OCI-LY7 (cell line): ENCODE measurements at regions not wholly inside any gene's neighbourhood (a gene's known extent, or its start where the extent isn't known, plus 50 kb on each side); places are given as distances from the start of the nearest gene placed in this dataset.

Experiments
- BruUV-seq: library from RNA; stranded (reverse); fragments of 400-500 nt; replicated peaks from 2 replicates; lab custom pipeline; 2021; lab: Mats Ljungman, UMichigan
- CTCF ChIA-PET: fragments of 300-600 bp; sonication (Branson Sonifier 250); formaldehyde crosslinking; loops from one replicate; lab custom pipeline; 2022; ENCODE audit warnings: antibody characterized with exemption; ENCODE audit not compliant: unreplicated experiment; lab: Charles Lee
- POLR2A ChIA-PET: fragments of 300-600 bp; sonication (Branson Sonifier 250); formaldehyde crosslinking; loops from one replicate; lab custom pipeline; 2022; ENCODE audit warnings: antibody characterized with exemption; lab: Charles Lee
- DNase-seq: peaks from one replicate; pipeline ENCODE4 v3.0.0-alpha.2; 2015; ENCODE audit warnings: low spot score
- H2AFZ ChIP-seq: fragments of 200-600 bp; sonication (generic), shearing (Covaris generic); 2 replicates; pipeline ENCODE4 v1.6.1; 2014; ENCODE audit warnings: mild to moderate bottlenecking, antibody characterized with exemption, low read length, moderate library complexity
- H3K27ac ChIP-seq: fragments of 200-600 bp; sonication (generic); 2 replicates; pipeline ENCODE4 v1.5.1; 2014; ENCODE audit warnings: mixed run types, low read depth, mild to moderate bottlenecking, moderate library complexity, low read length, inconsistent platforms; ENCODE audit not compliant: poor library complexity, severe bottlenecking
- H3K36me3 ChIP-seq: fragments of 200-600 bp; sonication (generic); 2 replicates; pipeline ENCODE4 v1.6.1; 2014; ENCODE audit warnings: mild to moderate bottlenecking, antibody characterized with exemption, low read length, moderate library complexity, mixed read lengths; ENCODE audit not compliant: insufficient read depth
- H3K4me1 ChIP-seq: fragments of 200-600 bp; sonication (generic); 2 replicates; pipeline ENCODE4 v1.5.1; 2014; ENCODE audit warnings: mild to moderate bottlenecking, low read length; ENCODE audit not compliant: insufficient read depth, poor library complexity, severe bottlenecking
- H3K4me2 ChIP-seq: fragments of 200-600 bp; sonication (generic); 2 replicates; pipeline ENCODE4 v1.6.1; 2014; ENCODE audit warnings: mild to moderate bottlenecking, low read length
- H3K4me3 ChIP-seq: fragments of 200-600 bp; sonication (generic); 2 replicates; pipeline ENCODE4 v1.5.1; 2014; ENCODE audit warnings: mild to moderate bottlenecking, low read depth, low read length; ENCODE audit not compliant: poor library complexity, severe bottlenecking
- H3K79me2 ChIP-seq: fragments of 200-600 bp; sonication (generic); 2 replicates; pipeline ENCODE4 v1.6.1; 2016; ENCODE audit warnings: low read depth, mild to moderate bottlenecking, low read length, moderate library complexity, mixed read lengths; ENCODE audit not compliant: insufficient read depth
- H3K9me2 ChIP-seq: fragments of 200-600 bp; sonication (generic); 2 replicates; pipeline ENCODE4 v1.6.1; 2016; ENCODE audit warnings: mild to moderate bottlenecking, low read length, mixed read lengths; ENCODE audit not compliant: insufficient read depth
- H3K9me3 ChIP-seq: fragments of 200-600 bp; sonication (generic); 2 replicates; pipeline ENCODE4 v1.6.1; 2014; ENCODE audit warnings: mild to moderate bottlenecking, mixed run types, low read length, mixed read lengths
- H4K20me1 ChIP-seq: fragments of 200-600 bp; sonication (generic); 2 replicates; pipeline ENCODE4 v1.6.1; 2014; ENCODE audit warnings: mild to moderate bottlenecking, antibody characterized with exemption, low read length, moderate library complexity, mixed read lengths; ENCODE audit not compliant: insufficient read depth
- CTCF ChIP-seq: fragments of 200-600 bp; sonication (generic); conservative IDR thresholded peaks from 2 replicates; pipeline ENCODE4 v1.5.1; 2014; ENCODE audit warnings: mild to moderate bottlenecking, antibody characterized with exemption, low read length, moderate library complexity, mixed read lengths
- EZH2phosphoT487 ChIP-seq: fragments of 200-600 bp; sonication (generic); IDR thresholded peaks from 2 replicates; pipeline ENCODE4 v1.6.1; 2018; ENCODE audit warnings: low read depth, borderline replicate concordance, mild to moderate bottlenecking, mixed run types, antibody characterized with exemption, low read length, moderate library complexity, mixed read lengths
- intact Hi-C: fragments of 100-400 bp; cut with micrococcal nuclease; formaldehyde crosslinking; loops from one replicate; pipeline ENCODE4 v1.10.0; 2022; ENCODE audit not compliant: unreplicated experiment

DNA sequence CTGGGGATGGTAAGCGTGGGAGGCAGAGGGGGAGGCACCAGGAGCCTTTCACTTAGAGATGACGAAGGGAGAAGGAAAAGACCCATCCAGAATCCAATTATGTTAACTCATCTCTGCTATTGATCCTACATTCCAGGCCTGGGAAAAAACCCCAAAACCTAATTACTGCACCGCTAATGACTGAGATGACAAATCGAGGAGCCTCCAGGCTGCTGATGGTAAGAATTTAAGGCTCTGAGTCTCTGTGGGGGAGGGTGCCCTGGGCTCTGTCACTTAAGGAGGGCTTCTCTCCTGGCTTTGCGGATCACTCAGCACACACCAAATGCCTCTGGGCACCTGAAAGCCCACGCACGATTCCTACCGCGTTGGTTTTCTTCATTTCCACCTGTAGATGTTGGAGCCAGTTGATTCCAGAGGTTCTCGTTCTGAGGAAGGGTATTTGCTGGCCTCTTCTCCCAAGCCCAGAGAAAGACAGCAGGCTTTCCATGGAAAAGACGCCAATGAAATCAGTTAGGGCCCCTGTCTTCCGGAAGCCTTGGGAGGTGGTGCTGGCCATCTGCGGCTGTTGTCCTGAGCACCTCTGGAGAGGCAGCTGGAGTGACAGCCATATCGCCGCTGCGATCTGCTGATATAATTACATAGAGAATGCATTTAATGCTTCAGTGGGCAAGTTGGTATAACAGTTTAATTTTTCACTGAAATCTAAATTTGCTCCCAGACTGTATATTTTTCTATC lies 751.2 kb downstream of the BRD1 start:
- no peaks in the 10 kb centered on the region for H3K36me3 ChIP-seq
- H3K27ac ChIP-seq, result no peak overlapping the region
- ChIA-PET POLR2A (no interaction called here), CTCF (no interaction called here)
- H3K4me1 ChIP-seq, result no peaks in the 10 kb centered on the region
- H4K20me1 ChIP-seq, result no peaks in the 10 kb centered on the region
- no peak overlapping the region for H2AFZ ChIP-seq
- no peak overlapping the region for H3K4me2 ChIP-seq
- intact Hi-C loops, result no loop called here
- H3K79me2 ChIP-seq, result no peaks in the 10 kb centered on the region
- no TSS peak for BruUV-seq
- no peak for DNase-seq
- H3K9me3 ChIP-seq, result no peaks in the 10 kb centered on the region
- H3K4me3 ChIP-seq, result no peak overlapping the region
- TF ChIP-seq CTCF (no peak), EZH2phosphoT487 (no peak)
- H3K9me2 ChIP-seq, result no peaks in the 10 kb centered on the region

- CTCF ChIA-PET, result no interaction called here
- BruUV-seq, result no TSS peak
- no peak overlapping the region for H2AFZ ChIP-seq
- POLR2A ChIA-PET, result no interaction called here
- no peaks in the 10 kb centered on the region for H3K36me3 ChIP-seq
- H3K9me3 ChIP-seq, result no peaks in the 10 kb centered on the region
- H3K79me2 ChIP-seq, result no peaks in the 10 kb centered on the region
- no peaks in the 10 kb centered on the region for H4K20me1 ChIP-seq
- no peak for DNase-seq
- H3K27ac ChIP-seq, result no peak overlapping the region
- no peak for TF ChIP-seq EZH2phosphoT487
- no peaks in the 10 kb centered on the region for H3K9me2 ChIP-seq
- intact Hi-C loops, result no loop called here
- H3K4me2 ChIP-seq, result no peak overlapping the region
- H3K4me1 ChIP-seq, result no peaks in the 10 kb centered on the region
- no peak overlapping the region for H3K4me3 ChIP-seq
Measured at GRCh38 chr22:49075150-49075549, 752.5 kb downstream of the BRD1 start.

- intact Hi-C loops, result no loop called here
- TF ChIP-seq EZH2phosphoT487, result no peak
- no peak for TF ChIP-seq CTCF
- no peak overlapping the region for H3K4me2 ChIP-seq
- no peaks in the 10 kb centered on the region for H4K20me1 ChIP-seq
- H3K4me3 ChIP-seq, result no peak overlapping the region
- no peaks in the 10 kb centered on the region for H3K79me2 ChIP-seq
- no peak for DNase-seq
- H3K36me3 ChIP-seq, result no peaks in the 10 kb centered on the region
- CTCF ChIA-PET, result no interaction called here
- no peaks in the 10 kb centered on the region for H3K4me1 ChIP-seq
- no TSS peak for BruUV-seq
- H2AFZ ChIP-seq, result no peak overlapping the region
- H3K9me2 ChIP-seq, result no peaks in the 10 kb centered on the region
- no peaks in the 10 kb centered on the region for H3K9me3 ChIP-seq
- no peak overlapping the region for H3K27ac ChIP-seq
- POLR2A ChIA-PET, result no interaction called here
Measured at GRCh38 chr22:49073873-49074417, 753.7 kb downstream of the BRD1 start.
